ENCODE measurements at regions not wholly inside any gene's neighbourhood (a gene's known extent, or its start where the extent isn't known, plus 50 kb on each side); places are given as distances from the start of the nearest gene placed in this dataset.

DNA sequence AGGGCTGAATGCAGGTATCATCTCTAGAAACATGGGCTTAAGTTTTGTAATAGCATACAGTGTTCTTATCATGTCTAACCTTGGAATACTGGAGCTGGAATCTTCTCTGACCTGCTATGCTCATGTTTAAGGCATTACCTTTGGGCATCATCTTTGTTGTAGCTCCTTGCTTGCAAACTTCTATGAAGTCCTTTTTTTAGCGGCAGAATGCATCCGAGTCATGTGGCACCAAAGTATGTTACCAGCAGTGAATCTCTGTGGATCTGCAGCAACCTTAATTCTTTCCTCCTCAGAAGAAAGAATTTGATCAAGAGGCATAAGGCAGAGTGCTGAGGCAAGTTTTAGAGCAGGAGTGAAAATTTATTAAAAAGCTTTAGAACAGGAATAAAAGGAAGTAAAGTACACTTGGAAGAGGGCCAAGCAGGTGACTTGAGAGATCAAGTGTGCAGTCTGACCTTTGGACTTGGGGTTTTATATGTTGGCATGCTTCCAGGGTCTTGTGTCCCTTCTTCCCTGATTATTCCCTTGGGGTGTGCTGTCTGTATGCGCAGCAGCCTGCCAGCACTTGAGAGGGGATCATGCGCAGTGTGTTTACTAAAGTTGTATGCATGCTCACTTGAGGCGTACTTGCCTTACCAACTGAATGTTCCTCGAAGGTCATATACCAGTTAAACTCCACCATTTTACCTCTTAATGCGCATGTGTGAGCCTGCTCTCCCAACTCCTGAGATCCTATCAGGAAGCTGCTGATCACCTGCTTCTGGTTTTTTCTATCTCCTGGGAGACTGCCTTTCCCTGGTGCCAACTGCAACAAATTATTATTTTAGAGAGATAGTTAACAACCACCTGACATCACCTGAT, 115.5 kb downstream of the LACC1 start:
- DNase-seq (ENCODE audit: low spot score in 2 of 2): no peak
- WGBS: 88% methylated on average over 7 of the region's 7 CpGs
- Histone ChIP-seq H3K27me3 (peaks cover 4% of the 10 kb centered on the region), H3K4me1 (no peaks in the 10 kb centered on the region), H3K4me3 (no peak overlapping the region), H3K9me3 (peaks cover 7% of the 10 kb centered on the region), H3K36me3 (no peaks in the 10 kb centered on the region), H3K27ac (no peak overlapping the region)
- TF ChIP-seq POLR2A (IDR thresholded peaks at IDR 0.05) (no peak), EP300 (IDR thresholded peaks at IDR 0.05) (no peak), POLR2AphosphoS5 (IDR thresholded peaks at IDR 0.05) (no peak)
- TF ChIP-seq, protein P1, sequence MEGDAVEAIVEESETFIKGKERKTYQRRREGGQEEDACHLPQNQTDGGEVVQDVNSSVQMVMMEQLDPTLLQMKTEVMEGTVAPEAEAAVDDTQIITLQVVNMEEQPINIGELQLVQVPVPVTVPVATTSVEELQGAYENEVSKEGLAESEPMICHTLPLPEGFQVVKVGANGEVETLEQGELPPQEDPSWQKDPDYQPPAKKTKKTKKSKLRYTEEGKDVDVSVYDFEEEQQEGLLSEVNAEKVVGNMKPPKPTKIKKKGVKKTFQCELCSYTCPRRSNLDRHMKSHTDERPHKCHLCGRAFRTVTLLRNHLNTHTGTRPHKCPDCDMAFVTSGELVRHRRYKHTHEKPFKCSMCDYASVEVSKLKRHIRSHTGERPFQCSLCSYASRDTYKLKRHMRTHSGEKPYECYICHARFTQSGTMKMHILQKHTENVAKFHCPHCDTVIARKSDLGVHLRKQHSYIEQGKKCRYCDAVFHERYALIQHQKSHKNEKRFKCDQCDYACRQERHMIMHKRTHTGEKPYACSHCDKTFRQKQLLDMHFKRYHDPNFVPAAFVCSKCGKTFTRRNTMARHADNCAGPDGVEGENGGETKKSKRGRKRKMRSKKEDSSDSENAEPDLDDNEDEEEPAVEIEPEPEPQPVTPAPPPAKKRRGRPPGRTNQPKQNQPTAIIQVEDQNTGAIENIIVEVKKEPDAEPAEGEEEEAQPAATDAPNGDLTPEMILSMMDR (IDR thresholded peaks at IDR 0.05): no peak

DNA sequence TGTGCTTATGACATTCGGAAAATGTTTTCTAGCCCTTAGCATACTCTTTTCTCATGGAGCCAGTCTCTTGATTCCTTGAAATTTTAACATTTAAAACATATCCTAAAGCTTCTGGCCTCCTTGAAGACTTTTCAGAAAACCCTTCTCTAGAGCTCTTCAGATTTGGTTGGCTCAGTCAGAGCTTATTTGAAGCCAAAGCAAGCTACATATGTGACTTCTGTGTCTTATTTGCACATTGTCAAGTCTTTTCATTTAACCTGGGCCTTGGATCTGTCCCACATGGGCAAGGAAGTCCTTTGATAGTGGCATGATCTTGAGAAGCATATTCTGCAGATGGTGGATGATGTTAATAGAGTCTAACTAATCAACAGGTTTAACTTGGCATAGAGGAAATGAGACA, 116.5 kb downstream of the LACC1 start:
- peaks cover 7% of the 10 kb centered on the region for H3K9me3 ChIP-seq
- no peaks in the 10 kb centered on the region for H3K36me3 ChIP-seq
- peaks cover 4% of the 10 kb centered on the region for H3K27me3 ChIP-seq
- H3K4me3 ChIP-seq: no peak overlapping the region
- H3K27ac ChIP-seq: no peak overlapping the region
- TF ChIP-seq EP300 (IDR thresholded peaks at IDR 0.05) (no peak), POLR2AphosphoS5 (IDR thresholded peaks at IDR 0.05) (no peak), POLR2A (IDR thresholded peaks at IDR 0.05) (no peak)
- TF ChIP-seq, protein P1 (IDR thresholded peaks at IDR 0.05): no peak
- WGBS: 91% methylated on average over 1 of the region's 1 CpG
- no peaks in the 10 kb centered on the region for H3K4me1 ChIP-seq
- DNase-seq (ENCODE audit: low spot score in 2 of 2): no peak

DNA sequence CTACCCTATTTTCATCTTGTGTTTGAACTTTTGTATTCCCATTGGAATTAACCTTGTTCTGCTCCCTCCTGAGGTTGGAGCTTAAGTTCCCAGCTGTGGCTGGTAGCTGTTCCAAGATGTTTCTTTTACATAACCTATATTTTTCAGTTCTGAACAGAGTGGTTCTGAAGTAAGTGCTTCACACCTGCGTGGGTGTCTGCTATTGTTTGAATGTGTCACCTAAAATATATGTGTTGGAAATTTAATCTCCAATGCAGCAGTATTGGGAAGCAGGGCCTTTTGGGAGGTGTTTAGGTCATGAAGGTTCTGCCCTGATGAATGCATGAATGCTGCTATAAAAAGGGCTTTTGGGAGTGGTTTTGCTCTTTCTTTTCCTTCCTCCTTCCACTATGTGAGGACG, 123.8 kb downstream of the LACC1 start:
- Histone ChIP-seq H3K9me3 (peaks cover 8% of the 10 kb centered on the region), H3K4me3 (no peak overlapping the region), H3K27me3 (no peaks in the 10 kb centered on the region), H3K4me1 (no peaks in the 10 kb centered on the region), H3K27ac (no peak overlapping the region), H3K36me3 (no peaks in the 10 kb centered on the region)
- 69% methylated on average over 2 of the region's 2 CpGs for WGBS
- DNase-seq (ENCODE audit: low spot score in 2 of 2): no peak
- TF ChIP-seq, protein P1 (IDR thresholded peaks at IDR 0.05): no peak
- TF ChIP-seq POLR2A (IDR thresholded peaks at IDR 0.05): no peak
- TF ChIP-seq EP300 (IDR thresholded peaks at IDR 0.05): no peak
- TF ChIP-seq POLR2AphosphoS5 (IDR thresholded peaks at IDR 0.05): no peak

DNA sequence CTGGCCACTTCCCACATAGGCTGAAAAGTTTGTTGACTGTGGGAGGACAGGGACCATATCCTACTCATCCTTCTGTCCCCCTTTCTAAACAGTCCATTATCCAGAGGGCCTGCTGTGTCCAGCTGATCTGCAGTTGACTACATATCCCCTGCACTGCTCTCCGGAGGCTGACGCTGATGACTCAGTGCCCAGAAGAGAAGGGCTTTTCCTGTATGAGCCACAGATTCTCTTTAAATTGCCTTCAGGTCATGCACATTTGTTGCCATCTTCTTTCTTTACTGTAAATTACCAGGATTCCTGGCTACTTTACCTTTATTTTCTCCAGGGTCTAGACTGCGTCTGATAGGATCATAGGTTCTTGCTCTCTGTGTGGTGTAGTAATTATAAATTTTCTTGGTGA, 125.2 kb downstream of the LACC1 start:
- H3K4me1 ChIP-seq: no peaks in the 10 kb centered on the region
- no peaks in the 10 kb centered on the region for H3K27me3 ChIP-seq
- DNase-seq (ENCODE audit: low spot score in 2 of 2): no peak
- H3K27ac ChIP-seq: no peak overlapping the region
- H3K4me3 ChIP-seq: no peak overlapping the region
- peaks cover 8% of the 10 kb centered on the region for H3K9me3 ChIP-seq
- 59% methylated on average over 3 of the region's 3 CpGs for WGBS
- no peaks in the 10 kb centered on the region for H3K36me3 ChIP-seq
- no peak for TF ChIP-seq POLR2AphosphoS5 (IDR thresholded peaks at IDR 0.05)
- TF ChIP-seq, protein P1 (IDR thresholded peaks at IDR 0.05): no peak
- no peak for TF ChIP-seq POLR2A (IDR thresholded peaks at IDR 0.05)
- TF ChIP-seq EP300 (IDR thresholded peaks at IDR 0.05): no peak

DNA sequence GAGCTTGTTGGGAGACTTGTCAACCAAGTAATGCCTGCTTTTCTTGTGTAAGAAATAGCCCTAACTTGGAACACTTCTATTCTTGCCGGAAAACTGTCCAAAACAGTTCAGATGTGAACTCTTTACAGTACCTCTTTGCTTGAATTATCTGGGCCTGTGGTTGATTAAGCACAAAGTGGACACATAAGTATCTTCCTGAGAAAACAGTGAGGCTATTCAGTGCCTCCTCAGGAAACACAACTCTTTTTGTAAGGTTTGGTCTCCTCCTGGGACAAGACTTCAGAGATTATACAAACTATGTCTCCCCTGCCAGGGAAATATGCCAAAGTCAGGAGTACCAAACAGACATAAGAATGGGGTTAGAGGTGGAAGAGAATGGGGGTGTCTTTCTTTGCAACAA, 127.7 kb downstream of the LACC1 start:
- Histone ChIP-seq H3K27me3 (no peaks in the 10 kb centered on the region), H3K9me3 (peaks cover 8% of the 10 kb centered on the region), H3K27ac (no peak overlapping the region), H3K4me3 (no peak overlapping the region), H3K4me1 (no peaks in the 10 kb centered on the region), H3K36me3 (no peaks in the 10 kb centered on the region)
- WGBS: 82% methylated on average over 1 of the region's 1 CpG
- TF ChIP-seq POLR2A (IDR thresholded peaks at IDR 0.05) (no peak), EP300 (IDR thresholded peaks at IDR 0.05) (no peak), POLR2AphosphoS5 (IDR thresholded peaks at IDR 0.05) (no peak)
- TF ChIP-seq, protein P1 (IDR thresholded peaks at IDR 0.05): no peak
- no peak for DNase-seq (ENCODE audit: low spot score in 2 of 2)

Data from suprapubic skin (tissue), 4 donors.